GM19455 (cell line): ENCODE measurements at regions not wholly inside any gene's neighbourhood (a gene's known extent, or its start where the extent isn't known, plus 50 kb on each side); places are given as distances from the start of the nearest gene placed in this dataset.

ENCODE experiments used
- ATAC-seq: cut with Tn5 transposase; IDR thresholded peaks from one replicate; pipeline ENCODE4 v1.9.1; 2021; ENCODE audit not compliant: unreplicated experiment

DNA sequence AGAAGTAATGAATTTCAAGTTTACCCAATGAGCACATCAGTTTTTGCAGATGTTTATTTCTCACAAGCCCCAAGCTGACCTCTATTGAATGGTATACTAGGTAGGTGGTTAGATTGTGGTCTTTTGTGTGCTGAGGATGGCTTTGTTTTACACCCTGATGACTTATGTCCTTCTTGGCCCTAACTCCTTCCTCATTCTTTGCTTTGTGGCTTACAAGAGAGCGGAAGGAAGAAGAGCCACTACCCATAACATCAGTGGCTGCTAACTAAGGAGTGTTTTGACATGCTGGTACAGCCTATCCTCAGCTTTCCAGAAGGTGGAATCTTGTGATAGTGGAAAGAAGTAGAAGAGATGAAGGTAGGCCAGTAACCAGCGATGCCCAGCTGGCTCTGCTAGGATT lies 85.7 kb upstream of the NTRK2 start:
- no peak for ATAC-seq

DNA sequence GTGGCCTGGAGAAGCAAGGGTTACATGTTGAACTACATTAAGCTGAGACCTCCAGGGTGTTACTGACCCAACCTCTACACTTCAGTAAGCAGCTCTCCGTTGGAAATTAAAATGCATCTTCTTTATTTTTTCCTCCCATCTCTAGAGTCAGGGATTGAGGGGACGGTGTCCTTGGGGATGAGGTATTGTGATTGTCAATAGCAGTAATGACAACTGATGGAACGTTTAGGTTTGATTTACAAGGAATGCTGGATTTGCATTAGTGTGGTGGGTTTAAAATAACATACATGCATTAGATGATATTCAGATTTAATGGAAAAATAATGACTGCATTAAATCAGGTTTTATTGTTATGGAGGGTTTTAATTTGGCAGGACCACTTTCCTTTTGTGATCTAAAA lies 82.9 kb upstream of the NTRK2 start:
- ATAC-seq, result no peak

DNA sequence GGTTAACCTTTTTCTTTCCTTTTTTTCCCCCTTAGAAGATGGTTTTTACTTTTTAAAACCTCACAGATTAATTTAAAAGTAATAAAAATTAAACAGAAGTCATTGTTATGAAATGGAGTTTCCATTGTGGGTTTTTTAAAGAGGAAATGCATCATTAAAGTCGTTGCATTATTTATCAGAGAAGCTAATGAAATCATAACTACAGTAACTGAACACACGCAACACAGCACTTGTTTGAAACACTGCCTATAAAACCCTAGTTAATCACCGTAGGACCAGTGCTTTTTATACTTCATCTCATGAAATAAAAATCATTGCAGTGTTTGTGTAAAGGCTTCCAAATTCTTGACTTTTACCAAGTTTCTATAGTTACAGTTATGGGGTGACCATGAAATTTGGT lies 82.4 kb upstream of the NTRK2 start:
- ATAC-seq, result no peak

DNA sequence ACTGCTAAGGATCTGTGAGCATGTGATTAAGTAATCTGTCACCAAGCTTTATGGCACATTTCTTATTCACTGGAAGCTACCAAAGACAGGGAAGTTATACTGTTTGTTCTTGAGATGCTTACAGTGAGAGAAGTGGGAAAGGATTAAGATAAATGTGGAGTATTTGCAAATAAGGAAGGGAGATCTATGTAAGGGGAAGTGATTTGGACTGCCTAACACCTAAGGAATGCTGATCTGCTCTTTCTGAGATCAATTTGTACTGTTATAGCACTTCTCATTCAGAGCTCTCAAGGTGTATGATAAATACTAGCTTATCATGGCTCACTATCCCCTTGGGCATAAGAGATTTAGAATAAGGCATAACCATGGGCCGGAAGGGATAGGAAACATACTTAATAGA lies 80.0 kb upstream of the NTRK2 start:
- ATAC-seq, result no peak

DNA sequence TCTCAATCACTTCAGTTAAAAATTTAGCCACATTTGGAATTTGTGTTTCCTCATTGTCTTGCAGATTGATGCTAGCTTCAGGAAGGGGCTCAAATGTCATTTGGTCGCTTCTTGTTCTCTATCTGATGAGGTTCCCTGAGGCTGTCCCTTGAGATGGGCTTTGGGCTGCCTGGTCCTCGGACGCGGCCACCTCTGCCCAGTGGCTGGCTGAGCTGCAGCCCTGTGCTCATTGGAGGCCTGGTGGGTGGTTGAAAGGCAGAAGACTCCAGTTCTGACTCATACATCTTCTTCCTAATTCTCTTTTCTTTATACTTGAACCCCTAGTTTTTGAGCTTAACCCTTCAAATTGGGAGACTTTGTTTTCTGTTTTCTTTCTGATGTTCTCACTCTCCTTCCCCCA lies 78.8 kb upstream of the NTRK2 start:
- no peak for ATAC-seq

DNA sequence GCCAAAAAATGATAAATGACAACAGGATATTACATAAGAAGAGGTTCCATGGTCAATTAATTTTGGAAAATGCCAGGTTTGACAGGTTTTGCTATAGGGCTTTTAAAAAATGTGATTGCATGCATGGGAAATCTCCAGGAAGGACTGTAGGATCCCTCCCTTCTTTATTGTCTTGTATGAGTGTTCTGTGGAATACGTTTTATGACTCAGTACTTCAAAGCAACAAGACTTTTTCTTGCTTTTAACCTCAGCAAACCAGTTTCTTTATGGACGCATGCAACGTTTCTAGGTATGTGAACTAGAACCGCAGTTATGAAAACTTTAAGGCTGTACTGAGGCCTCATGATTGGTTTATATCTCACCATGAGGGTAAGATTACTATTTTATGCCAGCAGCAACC lies 76.6 kb upstream of the NTRK2 start:
- no peak for ATAC-seq

DNA sequence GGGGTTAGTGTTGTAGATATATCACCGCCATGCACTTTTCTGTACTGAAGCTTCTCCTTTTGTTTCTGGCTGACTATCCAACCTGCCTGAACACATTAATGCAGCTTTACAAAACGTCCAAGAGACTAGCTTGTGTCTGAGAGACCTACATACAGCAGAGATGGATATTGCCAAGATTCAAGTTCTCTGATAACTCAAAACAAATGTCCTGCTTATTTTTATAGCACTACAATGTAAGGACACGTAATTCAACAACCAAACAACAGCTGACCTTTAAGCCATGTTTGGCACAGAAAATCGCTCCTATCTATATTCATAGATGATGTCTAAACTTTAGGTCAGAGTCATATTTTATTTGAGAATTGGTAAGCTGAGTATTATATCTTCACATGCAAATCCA lies 76.2 kb upstream of the NTRK2 start:
- no peak for ATAC-seq

DNA sequence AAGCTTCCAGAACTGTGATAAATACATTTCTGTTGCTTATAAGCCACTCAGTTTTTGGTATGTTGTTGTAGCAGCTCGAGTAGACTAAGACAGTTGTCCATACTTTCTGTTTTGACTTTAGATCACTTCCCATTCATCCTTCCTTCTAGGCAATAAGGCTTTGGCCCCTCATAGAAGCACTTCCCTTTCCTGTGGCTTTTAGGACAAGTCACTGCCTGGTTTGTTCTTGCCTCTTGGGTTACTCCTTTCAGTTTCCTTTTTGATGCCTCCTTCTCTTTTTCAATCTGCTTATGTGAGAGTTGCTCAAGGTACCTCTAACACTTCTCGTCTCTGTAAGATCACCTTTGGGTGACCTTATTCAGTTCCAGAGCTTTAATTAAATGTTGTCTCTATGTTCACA lies 72.4 kb upstream of the NTRK2 start:
- peak; percentile 99 for ATAC-seq

DNA sequence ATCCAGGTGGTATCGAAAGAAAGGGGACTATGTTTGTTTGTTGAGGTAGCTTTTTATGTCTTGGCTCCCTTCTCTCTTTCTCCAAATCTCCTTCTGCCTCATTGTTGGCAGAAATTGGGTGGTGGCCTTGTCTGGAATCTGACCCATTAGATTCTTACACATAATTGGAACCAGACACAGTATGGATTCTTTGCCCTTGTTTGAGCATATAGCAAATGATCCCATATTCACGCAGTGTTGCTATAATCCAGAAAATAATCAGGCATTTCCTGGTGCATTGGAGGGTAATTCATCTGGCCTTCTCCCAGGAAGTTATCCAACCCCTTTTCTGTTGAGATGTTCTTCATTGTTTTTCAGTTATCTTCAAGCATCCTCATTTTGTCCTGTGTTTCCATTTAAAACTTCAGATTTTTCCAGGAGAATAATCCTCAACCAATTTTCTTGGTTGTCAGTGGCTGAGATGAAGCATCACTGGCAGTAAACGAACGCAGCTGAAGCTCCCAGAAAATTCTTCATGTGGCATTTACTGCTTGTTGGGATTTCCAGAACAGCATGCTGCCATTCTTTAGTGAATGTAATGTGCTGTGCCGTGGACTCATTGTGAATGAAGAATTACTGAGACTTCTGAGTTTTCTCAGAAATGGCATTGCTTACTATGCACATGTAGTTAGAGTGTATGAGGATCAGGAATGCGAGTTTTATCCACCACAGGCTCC lies 70.5 kb upstream of the NTRK2 start:
- ATAC-seq, result no peak

DNA sequence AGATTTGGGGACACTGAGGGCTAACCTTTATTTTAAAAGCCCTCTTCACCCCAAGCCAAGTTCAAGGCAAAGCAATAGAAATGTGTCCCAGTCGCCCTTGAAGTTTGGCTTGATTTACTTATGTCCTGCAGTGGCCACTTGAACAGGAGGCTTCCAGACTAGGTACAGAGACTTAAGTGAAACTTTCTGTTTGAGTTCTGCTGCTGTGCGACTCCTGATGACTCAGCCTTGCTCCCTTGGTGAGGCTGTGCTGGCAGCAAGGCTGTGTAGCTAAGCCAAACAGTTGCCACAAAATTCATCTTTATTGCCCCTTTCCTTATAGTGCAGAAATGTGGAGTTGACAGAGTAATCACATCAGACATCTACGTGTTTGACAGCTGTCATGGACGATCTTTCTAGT lies 68.8 kb upstream of the NTRK2 start:
- ATAC-seq, result no peak

DNA sequence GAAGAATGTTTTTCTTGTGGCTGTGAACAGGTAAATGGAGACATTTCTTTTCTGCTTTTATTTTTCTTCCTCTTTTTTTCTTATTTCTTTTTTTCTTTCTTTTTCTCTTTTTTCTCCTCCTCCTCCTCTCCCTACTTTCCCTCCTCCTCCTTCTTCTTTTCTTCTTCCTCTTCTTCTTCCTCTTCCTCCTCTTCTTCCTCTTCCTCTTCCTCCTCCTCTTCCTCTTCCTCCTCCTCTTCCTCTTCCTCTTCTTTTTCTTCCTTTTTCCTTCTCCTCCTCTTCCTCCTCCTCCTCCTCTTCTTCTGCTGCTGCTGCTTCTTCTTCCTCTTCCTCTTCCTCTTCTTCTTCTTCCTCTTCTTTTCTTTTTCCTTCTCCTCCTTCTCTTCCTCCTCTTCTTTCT lies 65.3 kb upstream of the NTRK2 start:
- ATAC-seq, result no peak

DNA sequence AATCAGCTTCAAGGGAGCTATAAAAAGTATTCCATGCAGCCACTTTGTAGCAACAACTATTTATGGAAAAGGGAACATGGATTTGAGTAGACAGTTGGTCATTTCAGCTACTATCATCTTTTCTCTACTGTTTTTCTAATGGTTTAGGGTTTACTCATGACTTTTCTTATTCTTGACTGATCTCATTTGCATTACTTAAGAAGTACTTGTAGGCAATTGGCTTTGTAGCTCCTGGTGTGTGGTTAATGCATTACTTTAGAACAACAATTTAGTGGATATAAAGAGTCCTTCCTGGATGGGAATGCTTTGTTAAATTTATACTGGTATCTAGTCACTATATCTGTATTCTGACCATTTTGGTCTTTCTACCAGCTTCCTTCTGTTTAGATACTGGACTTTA lies 59.8 kb upstream of the NTRK2 start:
- ATAC-seq, result no peak

DNA sequence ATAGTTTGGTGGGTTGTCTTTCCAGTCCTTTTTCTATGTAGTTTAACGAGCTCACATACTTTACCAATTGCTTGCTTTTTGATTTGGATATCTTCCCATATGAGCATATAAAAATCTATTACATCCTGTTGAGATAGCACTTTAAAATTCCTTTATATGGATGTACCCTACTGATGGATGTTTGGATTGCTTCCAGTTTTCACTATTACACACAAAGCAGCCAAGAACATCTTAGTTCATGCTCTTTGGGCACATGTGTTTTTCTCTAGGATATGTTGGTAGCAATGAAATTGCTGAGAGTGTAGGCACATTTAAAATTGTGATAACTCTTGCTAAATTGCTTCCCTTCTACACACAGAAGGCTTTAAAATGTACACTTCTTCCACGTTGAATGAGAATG lies 56.1 kb upstream of the NTRK2 start:
- ATAC-seq, result no peak

DNA sequence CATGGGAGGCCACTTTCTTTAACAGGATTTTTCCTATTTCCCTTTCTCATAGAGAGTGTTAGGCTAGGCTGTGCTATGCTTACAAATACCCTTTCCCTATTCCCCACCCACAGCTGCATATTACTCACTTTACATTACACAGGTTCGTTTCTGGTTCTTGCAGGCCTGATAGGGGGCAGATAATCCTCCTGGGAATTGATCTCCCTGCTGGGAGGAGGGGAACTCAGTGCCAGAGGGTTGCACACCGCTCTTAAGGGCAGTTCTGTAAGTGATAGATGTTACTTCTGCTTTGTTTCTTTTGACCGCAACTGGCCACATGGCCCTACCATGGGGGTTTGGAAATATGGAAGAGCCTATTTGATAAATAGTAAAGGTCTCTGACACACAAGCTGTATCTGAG lies 54.0 kb upstream of the NTRK2 start:
- ATAC-seq, result no peak

DNA sequence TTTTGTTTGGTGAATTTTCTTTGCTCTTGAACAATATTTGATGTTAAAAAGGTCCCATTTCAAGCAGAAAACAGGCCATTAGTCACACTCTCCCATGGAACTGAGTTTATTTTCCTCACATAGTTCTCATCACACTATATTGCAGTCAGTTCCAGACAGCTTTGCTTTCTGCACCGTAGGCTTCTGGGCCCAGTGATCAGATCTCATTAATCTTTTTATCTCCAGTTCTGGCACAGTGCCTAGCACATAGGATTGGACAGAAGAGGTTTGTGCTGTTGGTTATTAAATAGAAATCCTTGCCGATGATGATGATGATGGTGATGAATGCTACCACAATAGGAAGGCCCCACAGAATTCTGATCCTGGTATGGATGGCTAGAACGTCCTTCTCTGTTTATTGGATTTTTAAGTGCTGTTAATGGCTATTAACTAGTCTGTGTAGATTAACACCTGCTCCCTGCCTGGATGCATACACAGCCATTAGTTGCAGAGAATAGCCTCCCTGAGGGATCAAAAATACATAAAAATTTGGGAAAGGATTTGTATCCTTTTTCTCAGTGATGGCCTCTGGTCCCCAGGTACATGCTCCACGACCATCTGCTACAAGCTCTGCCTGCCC lies 52.0 kb upstream of the NTRK2 start:
- ATAC-seq, result no peak
